IMR-90 (cell line): ENCODE measurements at regions not wholly inside any gene's neighbourhood (a gene's known extent, or its start where the extent isn't known, plus 50 kb on each side); places are given as distances from the start of the nearest gene placed in this dataset.

Experiments used
- ATAC-seq: fragments of 200-7000 bp; cut with Tn5 transposase; 2 replicates; pipeline ENCODE4 v1.9.1; 2020; ENCODE audit warnings: low read depth, mild to moderate bottlenecking, moderate library complexity
- BruUV-seq: library from RNA; stranded (reverse); fragments of 400-500 nt; replicated peaks from 2 replicates; lab custom pipeline; 2021; lab: Mats Ljungman, UMichigan
- CTCF ChIA-PET: fragments of 300-600 bp; formaldehyde crosslinking; extraction: SDS; loops from one replicate; lab custom pipeline; 2021; ENCODE audit warnings: antibody characterized with exemption; lab: Yijun Ruan, JAX
- POLR2A ChIA-PET: fragments of 300-600 bp; sonication (Branson Sonifier 250); formaldehyde crosslinking; loops from one replicate; lab custom pipeline; 2022; ENCODE audit warnings: antibody characterized with exemption; ENCODE audit not compliant: unreplicated experiment; lab: Charles Lee
- DNase-seq: peaks from one replicate; pipeline ENCODE4 v3.0.0; 2013
- H2AFZ ChIP-seq: replicated peaks from 2 replicates; pipeline ENCODE3; 2013; ENCODE audit warnings: low read length, mild to moderate bottlenecking; ENCODE audit not compliant: poor library complexity
- H2AK5ac ChIP-seq: 2 replicates; pipeline ENCODE4 v1.6.1; 2013; ENCODE audit warnings: low read depth, low read length, inconsistent platforms
- H2AK9ac ChIP-seq: replicated peaks from 2 replicates; pipeline ENCODE3; 2013; ENCODE audit warnings: mild to moderate bottlenecking, low read depth, low read length, moderate library complexity; ENCODE audit not compliant: poor library complexity
- H2BK120ac ChIP-seq: 2 replicates; pipeline ENCODE4 v1.6.1; 2013; ENCODE audit warnings: low read depth, low read length, inconsistent platforms
- H2BK15ac ChIP-seq: 3 replicates; pipeline ENCODE4 v1.6.1; 2013; ENCODE audit warnings: low read depth, low read length, inconsistent platforms
- H2BK20ac ChIP-seq: 2 replicates; pipeline ENCODE4 v1.6.1; 2013; ENCODE audit warnings: low read depth, mild to moderate bottlenecking, inconsistent platforms, low read length, moderate library complexity
- H2BK5ac ChIP-seq: 2 replicates; pipeline ENCODE4 v1.6.1; 2013; ENCODE audit warnings: mild to moderate bottlenecking, low read depth, low read length, inconsistent platforms; ENCODE audit not compliant: poor library complexity, severe bottlenecking
- H3K14ac ChIP-seq: replicated peaks from 2 replicates; pipeline ENCODE4 v1.6.1; 2013; ENCODE audit warnings: low read depth, low read length, inconsistent platforms
- H3K18ac ChIP-seq: 2 replicates; pipeline ENCODE4 v1.6.1; 2013; ENCODE audit warnings: low read depth, low read length, control low read depth
- H3K23ac ChIP-seq: 2 replicates; pipeline ENCODE4 v1.6.1; 2013; ENCODE audit warnings: low read depth, low read length, inconsistent platforms
- H3K27ac ChIP-seq: 2 replicates; pipeline ENCODE4 v1.5.1; 2013; ENCODE audit warnings: mild to moderate bottlenecking, control low read depth, low read length; ENCODE audit not compliant: insufficient read depth
- H3K27me3 ChIP-seq: 2 replicates; pipeline ENCODE4 v1.6.1; 2013; ENCODE audit warnings: low read length; ENCODE audit not compliant: control insufficient read depth, insufficient read depth
- H3K36me3 ChIP-seq: 2 replicates; pipeline ENCODE4 v1.6.1; 2013; ENCODE audit warnings: low read length, mixed read lengths; ENCODE audit not compliant: control insufficient read depth, insufficient read depth
- H3K4ac ChIP-seq: 2 replicates; pipeline ENCODE4 v1.6.1; 2013; ENCODE audit warnings: low read depth, low read length, inconsistent platforms
- H3K4me1 ChIP-seq: 2 replicates; pipeline ENCODE4 v1.6.1; 2013; ENCODE audit warnings: low read length, mixed read lengths; ENCODE audit not compliant: control insufficient read depth, insufficient read depth
- H3K4me2 ChIP-seq: 2 replicates; pipeline ENCODE4 v1.6.1; 2013; ENCODE audit warnings: low read depth, mild to moderate bottlenecking, control low read depth, low read length, moderate library complexity
- H3K4me3 ChIP-seq: 2 replicates; pipeline ENCODE4 v1.5.1; 2013; ENCODE audit warnings: low read depth, mild to moderate bottlenecking, control low read depth, low read length, moderate library complexity; ENCODE audit not compliant: insufficient read depth
- H3K56ac ChIP-seq: 2 replicates; pipeline ENCODE4 v1.6.1; 2013; ENCODE audit warnings: low read length, inconsistent platforms; ENCODE audit not compliant: insufficient read depth; ENCODE audit errors: extremely low read depth
- H3K79me1 ChIP-seq, 2 experiments: 2 replicates each; pipeline ENCODE4 v1.6.1; 2013; ENCODE audit warnings: low read length in 2 of 2, inconsistent platforms in 1 of 2, low read depth in 1 of 2
- H3K9ac ChIP-seq: 2 replicates; pipeline ENCODE4 v1.6.1; 2013; ENCODE audit warnings: low read depth, low read length, control low read depth
- H3K9me1 ChIP-seq: 2 replicates; pipeline ENCODE4 v1.6.1; 2013; ENCODE audit warnings: low read length, inconsistent platforms; ENCODE audit not compliant: insufficient read depth
- H3K9me3 ChIP-seq: 2 replicates; pipeline ENCODE4 v1.6.1; 2013; ENCODE audit warnings: low read length; ENCODE audit not compliant: control insufficient read depth, insufficient read depth
- H4K20me1 ChIP-seq: 2 replicates; pipeline ENCODE4 v1.6.1; 2013; ENCODE audit warnings: low read length, inconsistent platforms; ENCODE audit not compliant: insufficient read depth
- H4K5ac ChIP-seq: 2 replicates; pipeline ENCODE4 v1.6.1; 2013; ENCODE audit warnings: mild to moderate bottlenecking, low read depth, low read length, control low read depth
- H4K8ac ChIP-seq, 2 experiments: 2 replicates each; pipeline ENCODE4 v1.6.1; 2013; ENCODE audit warnings: low read depth in 2 of 2, low read length in 2 of 2, control low read depth in 1 of 2, inconsistent platforms in 1 of 2
- H4K91ac ChIP-seq: 2 replicates; pipeline ENCODE4 v1.6.1; 2013; ENCODE audit warnings: low read depth, low read length, inconsistent platforms; ENCODE audit not compliant: insufficient read depth
- BHLHE40 ChIP-seq: fragments of 150-350 bp; IDR thresholded peaks from 2 replicates; pipeline ENCODE4 v1.6.1; 2016; ENCODE audit warnings: mild to moderate bottlenecking, low read depth, low read length
- CEBPB ChIP-seq: IDR thresholded peaks from 2 replicates; pipeline ENCODE4 v1.6.1; 2012; ENCODE audit warnings: low read depth, low read length, improper control_type of control experiment
- CHD1 ChIP-seq: IDR thresholded peaks from 2 replicates; pipeline ENCODE4 v1.6.1; 2012; ENCODE audit warnings: low read depth, low read length, improper control_type of control experiment
- MAZ ChIP-seq: IDR thresholded peaks from 2 replicates; pipeline ENCODE4 v1.6.1; 2012; ENCODE audit warnings: low read depth, mild to moderate bottlenecking, low read length, improper control_type of control experiment, moderate library complexity, borderline replicate concordance
- NFE2L2 ChIP-seq: fragments of 150-350 bp; IDR thresholded peaks from 2 replicates; pipeline ENCODE4 v1.6.1; 2016; ENCODE audit warnings: low read depth, mild to moderate bottlenecking, low read length
- RAD21 ChIP-seq: IDR thresholded peaks from 2 replicates; pipeline ENCODE4 v1.6.1; 2012; ENCODE audit warnings: low read length, improper control_type of control experiment
- RFX5 ChIP-seq: IDR thresholded peaks from 2 replicates; pipeline ENCODE4 v1.8.0; 2012; ENCODE audit warnings: low read depth, mild to moderate bottlenecking, low read length, moderate library complexity
- SMC3 ChIP-seq: fragments of 150-350 bp; IDR thresholded peaks from 2 replicates; pipeline ENCODE4 v1.6.1; 2016; ENCODE audit warnings: low read depth, mild to moderate bottlenecking, antibody characterized with exemption, low read length, moderate library complexity
- WGBS, 2 experiments: methylation state at CpG; one replicate each; pipeline versions ENCODE4 v1.1.5 to v1.1.7; 2013; ENCODE audit warnings: missing lambda C conversion rate in 2 of 2; ENCODE audit not compliant: insufficient read length in 1 of 2; ENCODE audit errors: extremely low coverage in 2 of 2; 5-methylcytosine and 5-hydroxymethylcytosine counted together
- dilution Hi-C: fragments of 300-500 bp; cut with HindIII; formaldehyde crosslinking; loops from one replicate; pipeline ENCODE4 v1.14.3; 2018; ENCODE audit warnings: low sequenced_read_pairs; ENCODE audit not compliant: unreplicated experiment
- in situ Hi-C: fragments of 300-500 bp; cut with MboI; formaldehyde crosslinking; loops from 3 replicates; pipeline ENCODE4 v1.14.3; 2019; ENCODE audit warnings: low sequenced_read_pairs, inconsistent platforms, mixed read lengths
- intact Hi-C: fragments of 100-400 bp; cut with micrococcal nuclease; formaldehyde crosslinking; loops from 2 replicates; pipeline ENCODE4 v1.10.0; 2022
- TF ChIP-seq, protein P1 (sequence below): fragments of 150-350 bp; IDR thresholded peaks from 2 replicates; pipeline ENCODE4 v1.6.1; 2017; ENCODE audit warnings: mild to moderate bottlenecking, antibody characterized with exemption, low read length, low read depth
- TF ChIP-seq, protein P2 (sequence below): fragments of 150-350 bp; IDR thresholded peaks from 2 replicates; pipeline ENCODE4 v1.6.1; 2016; ENCODE audit warnings: low read depth, mild to moderate bottlenecking, low read length, moderate library complexity, borderline replicate concordance

DNA sequence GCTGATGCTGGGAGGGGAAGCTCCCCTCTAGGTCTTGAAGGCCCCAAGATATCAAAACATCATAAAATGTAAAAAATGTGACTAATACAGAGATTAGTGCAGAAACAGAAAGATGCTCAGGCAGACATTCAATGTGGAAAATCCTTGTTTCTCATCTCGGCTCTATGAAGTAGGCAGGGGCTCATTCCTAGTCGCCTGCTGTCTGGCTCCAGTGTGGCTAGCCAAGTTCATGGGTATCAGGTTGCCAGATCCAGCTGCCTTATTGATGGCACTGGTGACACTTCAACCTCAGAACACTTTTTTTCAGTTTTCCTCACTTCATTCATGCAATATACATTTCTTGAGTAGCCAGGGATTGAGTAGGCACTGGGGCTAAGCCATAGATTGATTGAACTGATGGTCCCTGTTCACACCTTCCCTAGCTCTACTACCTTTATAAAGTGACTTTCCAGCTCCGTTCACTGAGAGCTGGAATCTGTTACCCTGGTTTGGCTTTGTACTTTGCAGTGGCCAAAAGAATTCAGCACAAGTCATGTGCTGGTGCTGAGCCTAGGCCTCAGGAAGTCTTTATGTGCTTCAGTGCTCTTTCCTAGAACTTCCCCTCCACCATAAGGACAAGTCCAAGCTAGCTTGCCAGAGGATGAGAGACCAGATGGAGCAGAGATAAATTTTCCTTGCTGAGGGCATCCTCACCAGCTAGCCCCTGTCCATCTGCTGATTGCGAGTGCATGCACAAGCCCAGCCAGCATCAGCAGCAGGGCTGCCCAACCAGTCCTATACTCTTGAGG lies 373.6 kb upstream of the ST6GAL2 start:
- no peak overlapping the region for H3K56ac ChIP-seq
- H3K27me3 ChIP-seq, result no peaks in the 10 kb centered on the region
- no peak overlapping the region for H4K91ac ChIP-seq
- H2BK5ac ChIP-seq, result no peak overlapping the region
- 40% methylated on average over 1 of the region's 4 CpGs; no CpG with 5 or more reads in 1 of the 2 experiments for WGBS, 2 experiments
- no peaks in the 10 kb centered on the region for H3K79me1 ChIP-seq
- no peaks in the 10 kb centered on the region for H3K4me1 ChIP-seq
- no peaks in the 10 kb centered on the region for H3K9me1 ChIP-seq
- no peak overlapping the region for H2BK20ac ChIP-seq
- in situ Hi-C loops (no loop called here), dilution Hi-C loops (no loop called here), intact Hi-C loops (no loop called here)
- no peak overlapping the region for H4K8ac ChIP-seq
- H3K14ac ChIP-seq, result no peak overlapping the region
- H2AK9ac ChIP-seq, result no peak overlapping the region
- BruUV-seq, result no TSS peak
- ChIA-PET CTCF (no interaction called here), POLR2A (no interaction called here)
- peaks cover 18% of the 10 kb centered on the region for H3K9me3 ChIP-seq
- H2BK15ac ChIP-seq, result no peak overlapping the region
- no peak overlapping the region for H3K4me3 ChIP-seq
- no peaks in the 10 kb centered on the region for H3K36me3 ChIP-seq
- no peak overlapping the region for H2AFZ ChIP-seq
- no peak for ATAC-seq
- H3K4me2 ChIP-seq, result no peak overlapping the region
- no peak for DNase-seq
- TF ChIP-seq CEBPB (no peak), SMC3 (no peak), MAZ (no peak), RAD21 (no peak), RFX5 (no peak), NFE2L2 (no peak), CHD1 (no peak), BHLHE40 (no peak)
- TF ChIP-seq, protein P1, sequence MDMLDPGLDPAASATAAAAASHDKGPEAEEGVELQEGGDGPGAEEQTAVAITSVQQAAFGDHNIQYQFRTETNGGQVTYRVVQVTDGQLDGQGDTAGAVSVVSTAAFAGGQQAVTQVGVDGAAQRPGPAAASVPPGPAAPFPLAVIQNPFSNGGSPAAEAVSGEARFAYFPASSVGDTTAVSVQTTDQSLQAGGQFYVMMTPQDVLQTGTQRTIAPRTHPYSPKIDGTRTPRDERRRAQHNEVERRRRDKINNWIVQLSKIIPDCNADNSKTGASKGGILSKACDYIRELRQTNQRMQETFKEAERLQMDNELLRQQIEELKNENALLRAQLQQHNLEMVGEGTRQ, result no peak
- TF ChIP-seq, protein P2, sequence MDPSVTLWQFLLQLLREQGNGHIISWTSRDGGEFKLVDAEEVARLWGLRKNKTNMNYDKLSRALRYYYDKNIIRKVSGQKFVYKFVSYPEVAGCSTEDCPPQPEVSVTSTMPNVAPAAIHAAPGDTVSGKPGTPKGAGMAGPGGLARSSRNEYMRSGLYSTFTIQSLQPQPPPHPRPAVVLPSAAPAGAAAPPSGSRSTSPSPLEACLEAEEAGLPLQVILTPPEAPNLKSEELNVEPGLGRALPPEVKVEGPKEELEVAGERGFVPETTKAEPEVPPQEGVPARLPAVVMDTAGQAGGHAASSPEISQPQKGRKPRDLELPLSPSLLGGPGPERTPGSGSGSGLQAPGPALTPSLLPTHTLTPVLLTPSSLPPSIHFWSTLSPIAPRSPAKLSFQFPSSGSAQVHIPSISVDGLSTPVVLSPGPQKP, result no peak
- H3K18ac ChIP-seq, result no peak overlapping the region
- no peak overlapping the region for H3K4ac ChIP-seq
- no peak overlapping the region for H4K5ac ChIP-seq
- no peak overlapping the region for H2AK5ac ChIP-seq
- no peak overlapping the region for H2BK120ac ChIP-seq
- H4K20me1 ChIP-seq, result no peaks in the 10 kb centered on the region
- no peak overlapping the region for H3K9ac ChIP-seq
- no peak overlapping the region for H3K23ac ChIP-seq
- no peak overlapping the region for H3K27ac ChIP-seq
